ENCODE measurements at regions not wholly inside any gene's neighbourhood (a gene's known extent, or its start where the extent isn't known, plus 50 kb on each side); places are given as distances from the start of the nearest gene placed in this dataset.

GRCh38 chr14:87434011-87434410, 559.0 kb downstream of the GALC start:
- Mint-ChIP-seq H3K4me3 (no peak overlapping the region), H3K9me3 (ENCODE audit: low read depth) (peaks cover 2% of the 10 kb centered on the region), H3K36me3 (no peaks in the 10 kb centered on the region), H3K4me1 (no peaks in the 10 kb centered on the region), H3K27ac (no peak overlapping the region), H3K27me3 (no peaks in the 10 kb centered on the region)
- DNase-seq, result no peak
- CTCF ChIA-PET, result no interaction called here
- no peak for ATAC-seq

GRCh38 chr14:87432698-87433097, 560.3 kb downstream of the GALC start:
- H3K27me3 Mint-ChIP-seq, result no peaks in the 10 kb centered on the region
- ATAC-seq (no peak), DNase-seq (no peak)
- CTCF ChIA-PET, result no interaction called here
- H3K36me3 Mint-ChIP-seq, result no peaks in the 10 kb centered on the region
- H3K27ac Mint-ChIP-seq, result no peak overlapping the region
- H3K4me1 Mint-ChIP-seq, result no peaks in the 10 kb centered on the region
- peaks cover 2% of the 10 kb centered on the region for H3K9me3 Mint-ChIP-seq (ENCODE audit: low read depth)
- no peak overlapping the region for H3K4me3 Mint-ChIP-seq

GRCh38 chr14:87430810-87431209, 562.2 kb downstream of the GALC start:
- Mint-ChIP-seq H3K27ac (no peak overlapping the region), H3K9me3 (ENCODE audit: low read depth) (peaks cover 2% of the 10 kb centered on the region), H3K36me3 (no peaks in the 10 kb centered on the region), H3K27me3 (no peaks in the 10 kb centered on the region), H3K4me3 (no peak overlapping the region), H3K4me1 (no peaks in the 10 kb centered on the region)
- CTCF ChIA-PET, result no interaction called here
- ATAC-seq (no peak), DNase-seq (no peak)

- H3K27me3 Mint-ChIP-seq, result no peaks in the 10 kb centered on the region
- H3K27ac Mint-ChIP-seq, result no peak overlapping the region
- H3K4me1 Mint-ChIP-seq, result no peaks in the 10 kb centered on the region
- no peak overlapping the region for H3K4me3 Mint-ChIP-seq
- no peaks in the 10 kb centered on the region for H3K36me3 Mint-ChIP-seq
- CTCF ChIA-PET, result no interaction called here
- ATAC-seq (no peak), DNase-seq (no peak)
- H3K9me3 Mint-ChIP-seq (ENCODE audit: low read depth), result peaks cover 2% of the 10 kb centered on the region
These were observed 562.8 kb downstream of the GALC start for GRCh38 chr14:87430214-87430613.

GRCh38 chr14:87419925-87420324, 573.1 kb downstream of the GALC start:
- Mint-ChIP-seq H3K4me1 (no peaks in the 10 kb centered on the region), H3K27ac (no peak overlapping the region), H3K9me3 (ENCODE audit: low read depth) (peaks cover 5% of the 10 kb centered on the region), H3K27me3 (no peaks in the 10 kb centered on the region), H3K36me3 (peaks cover 2% of the 10 kb centered on the region), H3K4me3 (no peak overlapping the region)
- DNase-seq (no peak), ATAC-seq (no peak)
- CTCF ChIA-PET, result no interaction called here

GRCh38 chr14:87411370-87411769, 581.6 kb downstream of the GALC start:
- DNase-seq (no peak), ATAC-seq (no peak)
- H3K4me3 Mint-ChIP-seq, result no peak overlapping the region
- CTCF ChIA-PET, result no interaction called here
- H3K4me1 Mint-ChIP-seq, result no peaks in the 10 kb centered on the region
- H3K36me3 Mint-ChIP-seq, result no peaks in the 10 kb centered on the region
- peaks cover 2% of the 10 kb centered on the region for H3K9me3 Mint-ChIP-seq (ENCODE audit: low read depth)
- no peak overlapping the region for H3K27ac Mint-ChIP-seq
- H3K27me3 Mint-ChIP-seq, result no peaks in the 10 kb centered on the region

GRCh38 chr14:87409393-87409792, 583.6 kb downstream of the GALC start:
- peaks cover 2% of the 10 kb centered on the region for H3K9me3 Mint-ChIP-seq (ENCODE audit: low read depth)
- CTCF ChIA-PET, result no interaction called here

GRCh38 chr14:87407344-87407743, 585.6 kb downstream of the GALC start:
- ATAC-seq, result no peak
- DNase-seq, result no peak
- no peaks in the 10 kb centered on the region for H3K36me3 Mint-ChIP-seq
- no peaks in the 10 kb centered on the region for H3K4me1 Mint-ChIP-seq
- H3K27me3 Mint-ChIP-seq, result no peaks in the 10 kb centered on the region
- CTCF ChIA-PET, result no interaction called here
- H3K9me3 Mint-ChIP-seq (ENCODE audit: low read depth), result peaks cover 2% of the 10 kb centered on the region
- H3K4me3 Mint-ChIP-seq, result no peak overlapping the region
- no peak overlapping the region for H3K27ac Mint-ChIP-seq

More at GRCh38 chr14:87409393-87409792, 583.6 kb downstream of the GALC start:
- no peaks in the 10 kb centered on the region for H3K36me3 Mint-ChIP-seq
- no peaks in the 10 kb centered on the region for H3K27me3 Mint-ChIP-seq
- H3K4me3 Mint-ChIP-seq, result no peak overlapping the region
- DNase-seq (no peak), ATAC-seq (no peak)
- no peaks in the 10 kb centered on the region for H3K4me1 Mint-ChIP-seq
- no peak overlapping the region for H3K27ac Mint-ChIP-seq

- no peaks in the 10 kb centered on the region for H3K36me3 Mint-ChIP-seq
- no peaks in the 10 kb centered on the region for H3K4me1 Mint-ChIP-seq
- no peaks in the 10 kb centered on the region for H3K27me3 Mint-ChIP-seq
- CTCF ChIA-PET, result no interaction called here
- H3K27ac Mint-ChIP-seq, result no peak overlapping the region
- no peak for DNase-seq
- H3K9me3 Mint-ChIP-seq (ENCODE audit: low read depth), result peaks cover 2% of the 10 kb centered on the region
- no peak overlapping the region for H3K4me3 Mint-ChIP-seq
- ATAC-seq, result no peak
These were observed 587.4 kb downstream of the GALC start for GRCh38 chr14:87405563-87405962.

GRCh38 chr14:87397499-87397898, 595.5 kb downstream of the GALC start:
- no peak for ATAC-seq
- H3K27me3 Mint-ChIP-seq, result no peaks in the 10 kb centered on the region
- no peak overlapping the region for H3K27ac Mint-ChIP-seq
- no peaks in the 10 kb centered on the region for H3K36me3 Mint-ChIP-seq
- no peak for DNase-seq
- no peaks in the 10 kb centered on the region for H3K9me3 Mint-ChIP-seq (ENCODE audit: low read depth)
- no peaks in the 10 kb centered on the region for H3K4me1 Mint-ChIP-seq
- CTCF ChIA-PET, result no interaction called here
- no peak overlapping the region for H3K4me3 Mint-ChIP-seq

GRCh38 chr14:87391066-87391465, 601.9 kb downstream of the GALC start:
- DNase-seq (no peak), ATAC-seq (no peak)
- H3K4me3 Mint-ChIP-seq, result no peak overlapping the region
- no peak overlapping the region for H3K27ac Mint-ChIP-seq
- no peaks in the 10 kb centered on the region for H3K27me3 Mint-ChIP-seq
- CTCF ChIA-PET, result no interaction called here
- no peaks in the 10 kb centered on the region for H3K36me3 Mint-ChIP-seq
- peaks cover 9% of the 10 kb centered on the region for H3K9me3 Mint-ChIP-seq (ENCODE audit: low read depth)
- H3K4me1 Mint-ChIP-seq, result no peaks in the 10 kb centered on the region

- DNase-seq, result no peak
- no peak for ATAC-seq
- H3K4me3 Mint-ChIP-seq, result no peak overlapping the region
- H3K36me3 Mint-ChIP-seq, result no peaks in the 10 kb centered on the region
- no peak overlapping the region for H3K27ac Mint-ChIP-seq
- H3K9me3 Mint-ChIP-seq (ENCODE audit: low read depth), result peaks cover 9% of the 10 kb centered on the region
- no peaks in the 10 kb centered on the region for H3K4me1 Mint-ChIP-seq
- CTCF ChIA-PET, result no interaction called here
- no peaks in the 10 kb centered on the region for H3K27me3 Mint-ChIP-seq
These were observed 604.0 kb downstream of the GALC start for GRCh38 chr14:87388946-87389345.

GRCh38 chr14:87387806-87388205, 605.2 kb downstream of the GALC start:
- no peak overlapping the region for H3K4me3 Mint-ChIP-seq
- no peaks in the 10 kb centered on the region for H3K4me1 Mint-ChIP-seq
- ATAC-seq (no peak), DNase-seq (no peak)
- no peaks in the 10 kb centered on the region for H3K27me3 Mint-ChIP-seq
- H3K36me3 Mint-ChIP-seq, result no peaks in the 10 kb centered on the region
- CTCF ChIA-PET, result no interaction called here
- H3K9me3 Mint-ChIP-seq (ENCODE audit: low read depth), result peaks cover 9% of the 10 kb centered on the region
- no peak overlapping the region for H3K27ac Mint-ChIP-seq

GRCh38 chr14:87386524-87386923, 606.5 kb downstream of the GALC start:
- DNase-seq, result no peak
- CTCF ChIA-PET, result no interaction called here
- H3K27ac Mint-ChIP-seq, result no peak overlapping the region
- H3K4me3 Mint-ChIP-seq, result no peak overlapping the region
- no peaks in the 10 kb centered on the region for H3K4me1 Mint-ChIP-seq
- no peaks in the 10 kb centered on the region for H3K36me3 Mint-ChIP-seq
- H3K27me3 Mint-ChIP-seq, result no peaks in the 10 kb centered on the region
- H3K9me3 Mint-ChIP-seq (ENCODE audit: low read depth), result peaks cover 9% of the 10 kb centered on the region
- ATAC-seq, result no peak

- Mint-ChIP-seq H3K27me3 (no peaks in the 10 kb centered on the region), H3K4me3 (no peak overlapping the region), H3K27ac (no peak overlapping the region), H3K9me3 (ENCODE audit: low read depth) (peaks cover 2% of the 10 kb centered on the region), H3K36me3 (no peaks in the 10 kb centered on the region), H3K4me1 (no peaks in the 10 kb centered on the region)
- ATAC-seq (no peak), DNase-seq (no peak)
- CTCF ChIA-PET, result no interaction called here
These were observed 612.9 kb downstream of the GALC start for GRCh38 chr14:87380054-87380453.

All from activated CD8-positive, alpha-beta memory T cell treated with anti-CD3 and anti-CD28 coated beads, Interleukin-2, amount 10 ng/mL, durations not matched to agents 7 days and 5 days (primary cell).